ENCODE measurements at regions not wholly inside any gene's neighbourhood (a gene's known extent, or its start where the extent isn't known, plus 50 kb on each side); places are given as distances from the start of the nearest gene placed in this dataset.

GRCh38 chr6:71164890-71165289, 123.7 kb upstream of the OGFRL1 start:
- Histone ChIP-seq H4K20me1 (ENCODE audit: insufficient read depth, low read length) (no peaks in the 10 kb centered on the region), H3K4me1 (ENCODE audit: low read length) (no peaks in the 10 kb centered on the region), H3K36me3 (replicated peaks; ENCODE audit: low read depth, low read length) (no peaks in the 10 kb centered on the region), H3K4me3 (ENCODE audit: low read length) (no peak overlapping the region), H3K4me2 (ENCODE audit: low read length) (no peak overlapping the region), H3K9ac (ENCODE audit: low read length) (no peak overlapping the region), H3K9me3 (ENCODE audit: insufficient read depth, low read length) (no peaks in the 10 kb centered on the region), H2AFZ (ENCODE audit: low read depth, low read length) (no peak overlapping the region), H3K27me3 (ENCODE audit: low read depth, low read length) (no peaks in the 10 kb centered on the region), H3K79me2 (ENCODE audit: low read length) (no peaks in the 10 kb centered on the region), H3K27ac (ENCODE audit: low read length) (no peak overlapping the region)
- no peak for TF ChIP-seq EZH2phosphoT487 (IDR thresholded peaks at IDR 0.05; ENCODE audit: low read depth)
- TF ChIP-seq, protein P1, sequence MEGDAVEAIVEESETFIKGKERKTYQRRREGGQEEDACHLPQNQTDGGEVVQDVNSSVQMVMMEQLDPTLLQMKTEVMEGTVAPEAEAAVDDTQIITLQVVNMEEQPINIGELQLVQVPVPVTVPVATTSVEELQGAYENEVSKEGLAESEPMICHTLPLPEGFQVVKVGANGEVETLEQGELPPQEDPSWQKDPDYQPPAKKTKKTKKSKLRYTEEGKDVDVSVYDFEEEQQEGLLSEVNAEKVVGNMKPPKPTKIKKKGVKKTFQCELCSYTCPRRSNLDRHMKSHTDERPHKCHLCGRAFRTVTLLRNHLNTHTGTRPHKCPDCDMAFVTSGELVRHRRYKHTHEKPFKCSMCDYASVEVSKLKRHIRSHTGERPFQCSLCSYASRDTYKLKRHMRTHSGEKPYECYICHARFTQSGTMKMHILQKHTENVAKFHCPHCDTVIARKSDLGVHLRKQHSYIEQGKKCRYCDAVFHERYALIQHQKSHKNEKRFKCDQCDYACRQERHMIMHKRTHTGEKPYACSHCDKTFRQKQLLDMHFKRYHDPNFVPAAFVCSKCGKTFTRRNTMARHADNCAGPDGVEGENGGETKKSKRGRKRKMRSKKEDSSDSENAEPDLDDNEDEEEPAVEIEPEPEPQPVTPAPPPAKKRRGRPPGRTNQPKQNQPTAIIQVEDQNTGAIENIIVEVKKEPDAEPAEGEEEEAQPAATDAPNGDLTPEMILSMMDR (IDR thresholded peaks at IDR 0.05; ENCODE audit: low read depth, low read length), result no peak

- Histone ChIP-seq H4K20me1 (ENCODE audit: insufficient read depth, low read length) (no peaks in the 10 kb centered on the region), H3K4me2 (ENCODE audit: low read length) (no peak overlapping the region), H3K27me3 (ENCODE audit: low read depth, low read length) (no peaks in the 10 kb centered on the region), H3K4me3 (ENCODE audit: low read length) (no peak overlapping the region), H3K9ac (ENCODE audit: low read length) (no peak overlapping the region), H2AFZ (ENCODE audit: low read depth, low read length) (no peak overlapping the region), H3K79me2 (ENCODE audit: low read length) (no peaks in the 10 kb centered on the region), H3K9me3 (ENCODE audit: insufficient read depth, low read length) (no peaks in the 10 kb centered on the region), H3K4me1 (ENCODE audit: low read length) (no peaks in the 10 kb centered on the region), H3K27ac (ENCODE audit: low read length) (no peak overlapping the region), H3K36me3 (replicated peaks; ENCODE audit: low read depth, low read length) (no peaks in the 10 kb centered on the region)
- no peak for TF ChIP-seq EZH2phosphoT487 (IDR thresholded peaks at IDR 0.05; ENCODE audit: low read depth)
- TF ChIP-seq, protein P1 (IDR thresholded peaks at IDR 0.05; ENCODE audit: low read depth, low read length), result no peak
Measured at GRCh38 chr6:71168233-71168765, 120.3 kb upstream of the OGFRL1 start.

DNA sequence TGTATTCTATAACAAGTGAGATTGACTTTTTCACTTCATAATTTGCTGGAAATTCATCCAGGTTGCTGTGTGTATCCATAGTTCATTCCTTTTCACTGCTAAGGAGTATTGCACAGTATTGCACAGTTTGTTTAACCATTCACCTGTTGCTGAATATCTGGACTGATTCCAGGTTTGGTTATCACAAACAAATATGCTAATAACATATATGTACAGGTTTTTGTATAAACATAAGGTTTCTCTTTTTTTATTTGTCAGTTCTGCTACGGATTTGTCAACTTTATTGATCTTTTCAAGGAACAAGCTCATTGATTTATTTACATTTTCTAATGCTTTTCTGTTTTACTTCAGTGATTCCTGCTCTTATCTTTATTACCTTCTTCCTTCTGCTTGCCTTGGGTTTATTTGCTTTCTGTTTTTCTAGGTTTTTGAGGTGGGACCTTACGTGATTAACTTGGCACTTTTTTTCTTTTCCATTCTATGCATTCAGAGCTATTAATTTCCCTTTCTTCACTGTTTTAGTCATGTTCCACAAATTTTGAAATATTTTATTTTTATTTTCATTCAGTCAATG, 117.0 kb upstream of the OGFRL1 start:
- H3K4me2 ChIP-seq (ENCODE audit: low read length), result no peak overlapping the region
- H3K9me3 ChIP-seq (ENCODE audit: insufficient read depth, low read length), result no peaks in the 10 kb centered on the region
- no peaks in the 10 kb centered on the region for H4K20me1 ChIP-seq (ENCODE audit: insufficient read depth, low read length)
- no peak overlapping the region for H3K9ac ChIP-seq (ENCODE audit: low read length)
- TF ChIP-seq, protein P1 (IDR thresholded peaks at IDR 0.05; ENCODE audit: low read depth, low read length), result no peak
- TF ChIP-seq EZH2phosphoT487 (IDR thresholded peaks at IDR 0.05; ENCODE audit: low read depth), result no peak
- H3K4me3 ChIP-seq (ENCODE audit: low read length), result no peak overlapping the region
- H3K79me2 ChIP-seq (ENCODE audit: low read length), result no peaks in the 10 kb centered on the region
- no peak overlapping the region for H2AFZ ChIP-seq (ENCODE audit: low read depth, low read length)
- no peak overlapping the region for H3K27ac ChIP-seq (ENCODE audit: low read length)
- H3K36me3 ChIP-seq (replicated peaks; ENCODE audit: low read depth, low read length), result no peaks in the 10 kb centered on the region
- H3K4me1 ChIP-seq (ENCODE audit: low read length), result no peaks in the 10 kb centered on the region
- H3K27me3 ChIP-seq (ENCODE audit: low read depth, low read length), result no peaks in the 10 kb centered on the region

- no peak for TF ChIP-seq EZH2phosphoT487 (IDR thresholded peaks at IDR 0.05; ENCODE audit: low read depth)
- TF ChIP-seq, protein P1 (IDR thresholded peaks at IDR 0.05; ENCODE audit: low read depth, low read length), result no peak
- H3K36me3 ChIP-seq (replicated peaks; ENCODE audit: low read depth, low read length), result no peaks in the 10 kb centered on the region
Measured at GRCh38 chr6:71179249-71179885, 109.2 kb upstream of the OGFRL1 start.

More at GRCh38 chr6:71179249-71179885, 109.2 kb upstream of the OGFRL1 start:
- Histone ChIP-seq H3K79me2 (ENCODE audit: low read length) (no peaks in the 10 kb centered on the region), H3K9me3 (ENCODE audit: insufficient read depth, low read length) (no peaks in the 10 kb centered on the region), H2AFZ (ENCODE audit: low read depth, low read length) (no peak overlapping the region), H3K4me1 (ENCODE audit: low read length) (no peaks in the 10 kb centered on the region), H3K27ac (ENCODE audit: low read length) (no peak overlapping the region), H3K4me3 (ENCODE audit: low read length) (no peak overlapping the region), H3K9ac (ENCODE audit: low read length) (no peak overlapping the region), H3K4me2 (ENCODE audit: low read length) (no peak overlapping the region), H4K20me1 (ENCODE audit: insufficient read depth, low read length) (no peaks in the 10 kb centered on the region), H3K27me3 (ENCODE audit: low read depth, low read length) (no peaks in the 10 kb centered on the region; the same call in 1 of the 2 replicates)
